ENCODE measurements at regions not wholly inside any gene's neighbourhood (a gene's known extent, or its start where the extent isn't known, plus 50 kb on each side); places are given as distances from the start of the nearest gene placed in this dataset.

DNA sequence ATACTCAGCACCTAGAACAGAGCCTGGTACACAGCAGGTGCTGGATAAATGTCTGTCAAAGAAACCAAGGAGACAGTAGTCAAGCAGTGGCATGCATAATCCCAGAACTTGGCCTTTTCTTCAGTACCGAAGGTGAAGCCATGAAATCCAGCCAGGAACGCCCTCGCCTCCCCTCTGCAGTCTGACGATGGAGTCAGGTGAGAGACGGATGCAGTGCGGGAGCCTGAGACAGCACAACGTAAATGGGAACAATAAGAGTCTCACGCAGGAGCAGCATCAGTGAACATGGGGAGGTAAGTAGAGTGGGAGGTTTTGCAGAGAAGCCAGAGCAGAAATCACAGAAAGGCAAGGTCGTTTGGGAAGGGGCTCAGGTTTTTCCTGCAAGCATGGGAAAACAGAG is 389.3 kb upstream of the MYT1L start:
- Histone ChIP-seq H3K36me3 (ENCODE audit: control insufficient read depth, insufficient read depth, low read length) (no peaks in the 10 kb centered on the region), H3K27me3 (ENCODE audit: control insufficient read depth, insufficient read depth, low read length) (no peaks in the 10 kb centered on the region), H3K4me3 (ENCODE audit: low read depth, low read length) (no peak overlapping the region)
- no peak for TF ChIP-seq CTCF (IDR thresholded peaks at IDR 0.05; ENCODE audit: insufficient read depth, low read length, poor library complexity, severe bottlenecking)
- no peak for DNase-seq (ENCODE audit: low read depth)

DNA sequence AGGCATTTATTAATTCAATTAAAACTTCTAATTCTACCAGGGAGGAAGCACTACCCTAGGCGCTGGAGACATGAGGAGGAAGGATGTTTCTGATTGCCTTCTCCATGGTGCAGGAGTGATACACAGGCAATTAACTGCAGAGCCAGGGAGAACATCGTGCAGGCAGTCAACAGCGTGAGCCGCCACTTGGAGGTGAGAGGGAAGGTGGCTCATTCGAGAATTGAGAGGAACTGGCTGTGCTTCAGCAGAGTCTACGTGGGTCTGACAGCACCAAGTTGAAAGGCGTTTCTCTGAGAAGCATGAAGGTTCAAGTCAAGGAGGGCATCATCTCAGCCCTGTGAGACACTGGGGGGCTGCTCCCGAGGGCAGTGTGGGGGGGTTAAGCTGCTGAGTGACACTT is 388.7 kb upstream of the MYT1L start:
- TF ChIP-seq CTCF (IDR thresholded peaks at IDR 0.05; ENCODE audit: insufficient read depth, low read length, poor library complexity, severe bottlenecking) = no peak
- Histone ChIP-seq H3K36me3 (ENCODE audit: control insufficient read depth, insufficient read depth, low read length) (no peaks in the 10 kb centered on the region), H3K4me3 (ENCODE audit: low read depth, low read length) (no peak overlapping the region), H3K27me3 (ENCODE audit: control insufficient read depth, insufficient read depth, low read length) (no peaks in the 10 kb centered on the region)
- DNase-seq (ENCODE audit: low read depth) = no peak

GRCh38 chr2:2719015-2719414 is 387.9 kb upstream of the MYT1L start:
- Histone ChIP-seq H3K4me3 (ENCODE audit: low read depth, low read length) (no peak overlapping the region), H3K27me3 (ENCODE audit: control insufficient read depth, insufficient read depth, low read length) (no peaks in the 10 kb centered on the region), H3K36me3 (ENCODE audit: control insufficient read depth, insufficient read depth, low read length) (no peaks in the 10 kb centered on the region)
- TF ChIP-seq CTCF (IDR thresholded peaks at IDR 0.05; ENCODE audit: insufficient read depth, low read length, poor library complexity, severe bottlenecking) = no peak
- no peak for DNase-seq (ENCODE audit: low read depth)

GRCh38 chr2:2717406-2717805 is 386.3 kb upstream of the MYT1L start:
- Histone ChIP-seq H3K27me3 (ENCODE audit: control insufficient read depth, insufficient read depth, low read length) (no peaks in the 10 kb centered on the region), H3K4me3 (ENCODE audit: low read depth, low read length) (no peak overlapping the region), H3K36me3 (ENCODE audit: control insufficient read depth, insufficient read depth, low read length) (no peaks in the 10 kb centered on the region)
- no peak for TF ChIP-seq CTCF (IDR thresholded peaks at IDR 0.05; ENCODE audit: insufficient read depth, low read length, poor library complexity, severe bottlenecking)
- no peak for DNase-seq (ENCODE audit: low read depth)

- Histone ChIP-seq H3K36me3 (ENCODE audit: control insufficient read depth, insufficient read depth, low read length) (no peaks in the 10 kb centered on the region), H3K27me3 (ENCODE audit: control insufficient read depth, insufficient read depth, low read length) (no peaks in the 10 kb centered on the region), H3K4me3 (ENCODE audit: low read depth, low read length) (no peak overlapping the region)
- TF ChIP-seq CTCF (IDR thresholded peaks at IDR 0.05; ENCODE audit: insufficient read depth, low read length, poor library complexity, severe bottlenecking) = no peak
- DNase-seq (ENCODE audit: low read depth) = no peak
Measured at GRCh38 chr2:2716771-2717170, 385.7 kb upstream of the MYT1L start.

GRCh38 chr2:2715036-2715818 is 384.2 kb upstream of the MYT1L start:
- H3K36me3 ChIP-seq (ENCODE audit: control insufficient read depth, insufficient read depth, low read length) = no peaks in the 10 kb centered on the region
- no peak overlapping the region for H3K4me3 ChIP-seq (ENCODE audit: low read depth, low read length)
- DNase-seq (ENCODE audit: low read depth) = no peak
- TF ChIP-seq CTCF (IDR thresholded peaks at IDR 0.05; ENCODE audit: insufficient read depth, low read length, poor library complexity, severe bottlenecking) = no peak
- no peaks in the 10 kb centered on the region for H3K27me3 ChIP-seq (ENCODE audit: control insufficient read depth, insufficient read depth, low read length)

Data from kidney epithelial cell (primary cell).